Sigmoid colon (tissue), 6 donors: ENCODE measurements at regions not wholly inside any gene's neighbourhood (a gene's known extent, or its start where the extent isn't known, plus 50 kb on each side); places are given as distances from the start of the nearest gene placed in this dataset.
A peak's percentile ranks its signal among the peaks of the same experiment; 100 is the strongest.

Source experiments
- DNase-seq: peaks from one replicate; pipeline ENCODE4 v3.0.0-alpha.2; 2019
- H3K27ac ChIP-seq, 4 donors: fragments of 200-600 bp; sonication (generic); one replicate each; pipeline ENCODE4 v1.5.1; 2016 to 2019; ENCODE audit warnings: mild to moderate bottlenecking in 1 of 4
- H3K27me3 ChIP-seq, 3 donors: fragments of 200-600 bp; sonication (generic); one replicate each; pipeline ENCODE4 v1.5.1; 2019; ENCODE audit warnings: mild to moderate bottlenecking in 1 of 3
- H3K36me3 ChIP-seq, 4 donors: fragments of 200-600 bp; sonication (generic); one replicate each; pipeline ENCODE4 v1.5.1; 2016 to 2019
- H3K4me1 ChIP-seq, 4 donors: fragments of 200-600 bp; sonication (generic); one replicate each; pipeline ENCODE4 v1.5.1; 2017 to 2019
- H3K4me3 ChIP-seq, 4 donors: fragments of 200-600 bp; sonication (generic); one replicate each; pipeline ENCODE4 v1.5.1; 2017 to 2019; ENCODE audit warnings: mild to moderate bottlenecking in 2 of 4, moderate library complexity in 1 of 4
- H3K9me3 ChIP-seq, 4 donors: fragments of 200-600 bp in 3 of 4; sonication (generic) in 3 of 4; one replicate each; pipeline versions ENCODE4 v1.5.1 to v1.6.1; 2013 to 2019
- EP300 ChIP-seq, 4 donors: sonication (generic); formaldehyde crosslinking; IDR thresholded peaks; one replicate each; pipeline ENCODE4 v1.6.1; 2017; ENCODE audit warnings: antibody characterized with exemption in 4 of 4
- POLR2A ChIP-seq, 2 donors: fragments of 450-650 bp; IDR thresholded peaks; one replicate each; pipeline ENCODE4 v1.6.1; 2016; ENCODE audit warnings: antibody characterized with exemption in 2 of 2, mild to moderate bottlenecking in 2 of 2, moderate library complexity in 2 of 2
- POLR2AphosphoS5 ChIP-seq, 4 donors: sonication (generic); formaldehyde crosslinking; IDR thresholded peaks; one replicate each; pipeline ENCODE4 v1.6.1; 2017; ENCODE audit warnings: antibody characterized with exemption in 4 of 4
- WGBS, 2 donors: extraction: QIAGEN DNeasy Blood & Tissue Kit; methylation state at CpG; one replicate each; pipeline ENCODE4 v1.1.7; 2013; 5-methylcytosine and 5-hydroxymethylcytosine counted together
- intact Hi-C: fragments of 100-400 bp; cut with DNase I; formaldehyde crosslinking; loops from one replicate; pipeline ENCODE4 v1.15.1; 2023
- TF ChIP-seq, protein P1 (sequence below), 4 experiments: fragments of 450-650 bp in 3 of 4; fragments of 200-600 bp in 1 of 4; IDR thresholded peaks; one replicate each; pipeline ENCODE4 v1.5.1; 2016 to 2019; ENCODE audit warnings: antibody characterized with exemption in 4 of 4, mild to moderate bottlenecking in 3 of 4, moderate library complexity in 2 of 4
- donor health status: healthy with polysubstance abuse.
- donor health status: healthy.

DNA sequence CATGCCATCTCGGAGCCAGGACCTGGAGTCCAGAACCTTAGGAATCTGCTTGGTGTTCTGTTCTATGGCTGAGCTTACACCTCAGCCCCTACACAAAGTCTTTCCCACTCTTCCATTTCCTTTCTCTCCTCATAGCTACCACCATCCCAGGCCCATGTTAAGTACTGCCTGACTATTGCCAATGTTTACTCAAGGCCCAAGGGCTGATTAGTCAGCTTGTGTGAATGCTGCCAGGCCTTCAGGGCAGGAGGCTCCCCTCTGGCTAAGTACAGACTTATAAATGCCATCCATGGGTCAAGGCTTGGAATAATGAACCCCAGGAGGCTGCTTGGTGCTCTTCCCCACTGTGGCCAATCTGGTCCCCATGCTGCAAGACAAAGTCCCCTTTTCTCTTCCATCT is 411.6 kb upstream of the MAGEB18 start:
- TF ChIP-seq EP300 (IDR thresholded peaks at IDR 0.05) (no peak), POLR2A (IDR thresholded peaks at IDR 0.05) (no peak), POLR2AphosphoS5 (IDR thresholded peaks at IDR 0.05) (peak in 1 of 4 donors; percentile 18)
- TF ChIP-seq, protein P1, sequence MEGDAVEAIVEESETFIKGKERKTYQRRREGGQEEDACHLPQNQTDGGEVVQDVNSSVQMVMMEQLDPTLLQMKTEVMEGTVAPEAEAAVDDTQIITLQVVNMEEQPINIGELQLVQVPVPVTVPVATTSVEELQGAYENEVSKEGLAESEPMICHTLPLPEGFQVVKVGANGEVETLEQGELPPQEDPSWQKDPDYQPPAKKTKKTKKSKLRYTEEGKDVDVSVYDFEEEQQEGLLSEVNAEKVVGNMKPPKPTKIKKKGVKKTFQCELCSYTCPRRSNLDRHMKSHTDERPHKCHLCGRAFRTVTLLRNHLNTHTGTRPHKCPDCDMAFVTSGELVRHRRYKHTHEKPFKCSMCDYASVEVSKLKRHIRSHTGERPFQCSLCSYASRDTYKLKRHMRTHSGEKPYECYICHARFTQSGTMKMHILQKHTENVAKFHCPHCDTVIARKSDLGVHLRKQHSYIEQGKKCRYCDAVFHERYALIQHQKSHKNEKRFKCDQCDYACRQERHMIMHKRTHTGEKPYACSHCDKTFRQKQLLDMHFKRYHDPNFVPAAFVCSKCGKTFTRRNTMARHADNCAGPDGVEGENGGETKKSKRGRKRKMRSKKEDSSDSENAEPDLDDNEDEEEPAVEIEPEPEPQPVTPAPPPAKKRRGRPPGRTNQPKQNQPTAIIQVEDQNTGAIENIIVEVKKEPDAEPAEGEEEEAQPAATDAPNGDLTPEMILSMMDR (IDR thresholded peaks at IDR 0.05) = no peak
- Histone ChIP-seq H3K4me3 (no peak overlapping the region), H3K36me3 (no peaks in the 10 kb centered on the region), H3K27ac (peak overlapping the region in 1 of 4 donors; percentile 39), H3K4me1 (no peaks in the 10 kb centered on the region), H3K27me3 (no peaks in the 10 kb centered on the region), H3K9me3 (no peaks in the 10 kb centered on the region)
- intact Hi-C loops = no loop called here
- 85 to 93% methylated on average over 1 of the region's 1 CpG for WGBS, 2 donors
- no peak for DNase-seq

DNA sequence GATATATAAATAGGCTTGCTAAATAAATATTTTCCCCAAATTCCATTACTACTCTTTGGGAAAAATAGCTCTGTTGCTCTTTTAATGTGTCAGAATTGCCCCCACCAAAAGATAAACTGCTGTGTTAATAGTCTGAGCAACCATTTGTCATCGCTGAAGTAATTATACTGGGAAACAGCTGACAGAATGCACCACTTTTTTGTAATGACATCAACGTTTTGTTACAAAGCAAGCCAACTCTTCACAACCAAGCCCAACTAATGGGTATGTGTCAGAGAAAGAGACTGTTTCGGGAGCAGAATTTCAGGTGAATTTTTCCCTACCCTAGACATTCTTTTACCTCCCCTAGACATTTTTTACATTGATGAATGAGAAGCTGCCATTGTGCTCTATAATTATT is 405.0 kb upstream of the MAGEB18 start:
- WGBS, 2 donors = 57 to 59% methylated on average over 3 of the region's 3 CpGs
- Histone ChIP-seq H3K27me3 (no peaks in the 10 kb centered on the region), H3K9me3 (no peaks in the 10 kb centered on the region)

DNA sequence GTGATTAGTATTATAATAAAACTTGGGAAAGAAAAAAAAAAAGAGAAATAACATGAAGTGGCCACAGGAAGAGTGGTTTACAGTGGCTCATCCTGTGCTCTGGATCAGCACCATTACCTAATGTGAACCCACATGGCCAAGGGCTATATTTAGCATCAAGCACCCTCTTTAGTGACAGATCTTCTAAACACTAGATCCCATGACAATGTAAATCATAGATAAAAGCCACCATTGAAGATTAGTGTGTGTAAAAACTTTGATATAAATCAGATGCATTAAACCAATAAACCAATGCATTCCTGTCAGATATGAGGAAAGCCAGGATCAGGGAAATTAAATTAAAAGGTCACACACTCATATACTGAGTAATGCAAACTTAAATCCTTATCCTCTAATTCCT is 400.6 kb upstream of the MAGEB18 start:
- Histone ChIP-seq H3K36me3 (no peaks in the 10 kb centered on the region), H3K9me3 (no peaks in the 10 kb centered on the region), H3K4me1 (peaks cover 0 to 7% (median 0%) of the 10 kb centered on the region in 4 donors), H3K27ac (peak overlapping the region in 1 of 4 donors; percentile 16), H3K27me3 (no peaks in the 10 kb centered on the region), H3K4me3 (no peak overlapping the region)
- TF ChIP-seq EP300 (IDR thresholded peaks at IDR 0.05) (peak; percentile 49 to 81 (median 78)), POLR2AphosphoS5 (IDR thresholded peaks at IDR 0.05) (peak; percentile 78 to 92 (median 86)), POLR2A (IDR thresholded peaks at IDR 0.05) (no peak)
- TF ChIP-seq, protein P1 (IDR thresholded peaks at IDR 0.05) = no peak
- no peak for DNase-seq
- intact Hi-C loops = no loop called here

More for the DNA sequence above, 405.0 kb upstream of the MAGEB18 start:
- Histone ChIP-seq H3K4me3 (no peak overlapping the region), H3K36me3 (no peaks in the 10 kb centered on the region), H3K27ac (no peak overlapping the region), H3K4me1 (peaks cover 0 to under 1% (median 0%) of the 10 kb centered on the region in 4 donors)
- DNase-seq = no peak
- intact Hi-C loops = no loop called here
- TF ChIP-seq POLR2A (IDR thresholded peaks at IDR 0.05) (no peak), EP300 (IDR thresholded peaks at IDR 0.05) (no peak), POLR2AphosphoS5 (IDR thresholded peaks at IDR 0.05) (no peak)
- TF ChIP-seq, protein P1 (IDR thresholded peaks at IDR 0.05) = no peak

DNA sequence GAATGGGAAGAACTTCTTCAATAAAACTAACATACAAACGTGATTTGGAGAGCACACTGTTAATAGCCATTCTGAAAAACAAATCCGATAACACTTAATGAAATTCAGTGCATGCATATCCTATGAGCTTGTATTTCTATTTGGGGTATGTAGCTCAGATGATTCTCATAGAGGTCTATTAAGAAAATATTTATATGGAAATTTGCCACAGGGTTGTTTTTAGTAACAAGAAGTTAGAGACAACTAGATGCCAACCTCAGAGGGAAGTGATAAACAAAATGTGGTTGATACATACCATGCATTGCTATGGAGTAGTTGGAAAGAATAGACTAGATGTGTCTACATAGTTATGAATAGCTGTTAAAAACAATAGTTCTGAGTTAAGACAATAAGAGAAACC is 395.8 kb upstream of the MAGEB18 start:
- 28 to 71% methylated on average over 2 of the region's 2 CpGs for WGBS, 2 donors
- no peak overlapping the region for H3K4me3 ChIP-seq
- H3K36me3 ChIP-seq = no peaks in the 10 kb centered on the region
- H3K27ac ChIP-seq = no peak overlapping the region
- peaks cover 0 to 7% (median 0%) of the 10 kb centered on the region in 4 donors for H3K4me1 ChIP-seq
- intact Hi-C loops = no loop called here
- no peak for TF ChIP-seq POLR2AphosphoS5 (IDR thresholded peaks at IDR 0.05)
- TF ChIP-seq, protein P1 (IDR thresholded peaks at IDR 0.05) = no peak
- TF ChIP-seq EP300 (IDR thresholded peaks at IDR 0.05) = no peak
- TF ChIP-seq POLR2A (IDR thresholded peaks at IDR 0.05) = no peak
- no peak for DNase-seq
- no peaks in the 10 kb centered on the region for H3K27me3 ChIP-seq
- H3K9me3 ChIP-seq = no peaks in the 10 kb centered on the region

DNA sequence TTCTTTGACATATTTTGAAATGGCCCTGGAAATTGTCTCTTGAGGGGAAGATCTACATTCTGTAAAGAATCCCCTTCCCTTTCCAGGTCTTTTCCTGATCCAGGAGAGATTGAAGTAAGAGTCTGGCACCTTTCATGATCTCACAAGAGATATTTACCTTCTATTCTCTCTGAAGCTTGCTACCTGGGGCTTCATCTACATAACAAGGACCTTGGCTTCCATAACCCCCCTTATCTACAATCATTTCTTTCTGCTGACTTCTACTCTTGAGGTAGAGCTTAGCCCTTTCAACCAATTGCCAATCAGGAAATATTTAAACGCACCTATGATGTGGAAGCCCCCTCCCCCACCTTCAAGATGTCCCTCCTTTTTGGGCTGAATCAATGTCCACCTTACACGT is 383.7 kb upstream of the MAGEB18 start:
- no peak for TF ChIP-seq POLR2AphosphoS5 (IDR thresholded peaks at IDR 0.05)
- no peak for TF ChIP-seq EP300 (IDR thresholded peaks at IDR 0.05)
- TF ChIP-seq, protein P1 (IDR thresholded peaks at IDR 0.05) = no peak
- no peak for TF ChIP-seq POLR2A (IDR thresholded peaks at IDR 0.05)
- Histone ChIP-seq H3K4me3 (no peak overlapping the region), H3K36me3 (no peaks in the 10 kb centered on the region), H3K27me3 (no peaks in the 10 kb centered on the region), H3K27ac (no peak overlapping the region), H3K9me3 (no peaks in the 10 kb centered on the region), H3K4me1 (no peaks in the 10 kb centered on the region)
- intact Hi-C loops = no loop called here
- WGBS, 2 donors = 63 to 77% methylated on average over 2 of the region's 2 CpGs
- no peak for DNase-seq
